H1 (cell line): ENCODE measurements at regions not wholly inside any gene's neighbourhood (a gene's known extent, or its start where the extent isn't known, plus 50 kb on each side); places are given as distances from the start of the nearest gene placed in this dataset.

Source experiments
- TF ChIP-seq, protein P1 (sequence below): IDR thresholded peaks from 2 replicates; pipeline ENCODE4 v1.6.1; 2012; ENCODE audit warnings: inconsistent platforms

DNA sequence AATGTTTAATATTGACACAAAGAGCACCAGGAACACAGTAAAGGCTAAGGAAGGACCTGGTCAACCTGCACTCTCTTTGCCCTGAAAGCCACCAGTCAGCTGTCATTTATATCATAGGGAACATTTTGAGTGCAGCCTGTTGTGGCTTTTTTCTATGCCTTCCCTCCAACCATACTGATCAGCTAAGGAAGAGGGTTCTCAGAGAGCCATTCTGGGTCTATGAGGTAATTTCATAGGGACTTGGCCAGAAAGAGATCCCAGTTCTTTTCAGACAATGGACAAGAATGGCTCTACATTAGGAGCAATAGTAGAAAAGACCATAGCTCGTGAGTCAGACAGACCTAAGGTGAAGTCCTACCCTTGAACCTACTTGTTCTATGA lies 132.8 kb downstream of the CCDC34 start (continued):
- TF ChIP-seq, protein P1, sequence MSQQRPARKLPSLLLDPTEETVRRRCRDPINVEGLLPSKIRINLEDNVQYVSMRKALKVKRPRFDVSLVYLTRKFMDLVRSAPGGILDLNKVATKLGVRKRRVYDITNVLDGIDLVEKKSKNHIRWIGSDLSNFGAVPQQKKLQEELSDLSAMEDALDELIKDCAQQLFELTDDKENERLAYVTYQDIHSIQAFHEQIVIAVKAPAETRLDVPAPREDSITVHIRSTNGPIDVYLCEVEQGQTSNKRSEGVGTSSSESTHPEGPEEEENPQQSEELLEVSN: no peak
